ENCODE measurements at regions not wholly inside any gene's neighbourhood (a gene's known extent, or its start where the extent isn't known, plus 50 kb on each side); places are given as distances from the start of the nearest gene placed in this dataset.
"Not testable (repeated sequence)": the region's sequence is repeated elsewhere in the genome, so short reads cannot be mapped to it uniquely, and the experiment has no call there.

DNA sequence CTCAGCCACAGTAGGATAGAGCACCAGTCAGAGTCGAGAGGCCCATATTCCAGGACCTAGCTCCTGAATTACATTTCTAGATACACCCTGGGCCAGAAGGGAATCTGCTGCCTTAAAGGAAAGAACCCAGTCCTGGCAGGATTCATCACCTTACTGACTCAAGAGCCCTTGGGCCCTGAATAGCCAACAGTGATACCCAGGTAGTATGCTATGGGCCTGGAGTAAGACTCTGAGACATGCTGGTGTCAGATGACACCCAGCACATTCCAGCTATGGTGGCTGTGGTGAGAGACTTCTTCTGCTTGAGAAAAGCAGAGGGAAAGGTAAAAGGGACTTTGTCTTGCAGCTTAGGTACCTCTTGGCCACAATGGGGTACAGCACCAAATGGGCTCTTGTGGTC lies 192.5 kb downstream of the MSX2 start:
- not testable (repeated sequence) for DNase-seq (ENCODE audit: low spot score)

DNA sequence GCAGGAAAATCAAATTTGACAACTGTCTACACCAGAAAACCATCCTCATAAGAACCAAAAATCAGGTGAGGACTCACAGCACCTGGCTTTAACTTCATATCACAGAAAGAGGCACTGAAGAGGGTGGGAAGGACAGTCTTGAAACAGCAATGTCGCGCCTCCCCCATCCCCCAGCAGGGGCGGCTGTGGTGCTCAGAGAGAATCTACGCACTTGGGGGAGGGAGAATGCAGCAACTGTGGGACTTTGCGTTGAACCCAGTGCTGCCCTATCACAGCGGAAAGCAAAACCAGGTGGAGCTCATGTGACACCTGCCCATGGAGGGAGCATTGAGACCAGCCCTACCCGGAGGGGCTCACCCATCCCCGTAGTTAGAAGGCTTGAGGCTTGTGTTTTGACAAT lies 191.8 kb downstream of the MSX2 start:
- no peak for DNase-seq (ENCODE audit: low spot score)

DNA sequence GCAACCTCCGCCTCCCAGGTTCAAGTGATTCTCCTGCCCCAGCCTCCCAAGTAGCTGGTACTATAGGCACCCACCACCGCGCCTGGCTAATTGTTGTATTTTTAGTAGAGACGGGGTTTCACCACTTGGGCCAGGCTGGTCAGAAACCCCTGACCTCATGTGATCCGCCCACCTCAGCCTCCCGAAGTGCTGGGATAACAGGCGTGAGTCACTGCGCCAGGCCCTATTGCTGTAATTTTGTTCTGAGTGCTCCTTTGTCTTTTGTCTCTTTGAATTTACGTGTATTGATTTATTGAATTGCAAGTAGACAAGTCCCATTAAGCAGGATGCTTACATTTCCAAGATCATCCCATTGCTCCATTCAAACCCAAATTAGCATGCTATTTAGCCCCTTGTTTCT lies 186.7 kb downstream of the MSX2 start:
- DNase-seq (ENCODE audit: low spot score): no peak

DNA sequence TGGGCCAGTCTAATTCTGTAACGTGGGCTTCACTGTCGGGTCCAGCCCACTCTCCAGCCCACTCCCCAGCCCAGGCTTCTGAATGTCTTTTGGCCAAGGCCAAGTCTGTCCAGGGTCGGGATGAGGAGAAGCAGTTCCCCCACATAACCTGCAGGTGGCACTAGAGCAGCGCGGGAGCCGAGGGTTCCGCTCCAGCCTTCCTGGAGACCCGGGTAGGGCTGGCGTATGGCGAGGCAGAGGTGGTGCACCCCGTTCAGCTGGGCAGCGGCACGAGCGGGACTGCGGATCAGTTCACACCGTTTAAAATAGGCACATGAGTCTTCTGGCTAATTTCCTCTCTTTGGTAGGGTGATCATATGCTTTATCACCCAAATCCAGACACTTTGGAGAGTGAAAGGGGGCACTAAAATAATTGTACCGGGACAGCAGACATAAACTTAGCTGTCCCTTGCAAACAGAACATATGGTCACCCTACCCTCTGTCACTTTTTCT lies 185.9 kb downstream of the MSX2 start:
- DNase-seq (ENCODE audit: low spot score): peak; percentile 54

DNA sequence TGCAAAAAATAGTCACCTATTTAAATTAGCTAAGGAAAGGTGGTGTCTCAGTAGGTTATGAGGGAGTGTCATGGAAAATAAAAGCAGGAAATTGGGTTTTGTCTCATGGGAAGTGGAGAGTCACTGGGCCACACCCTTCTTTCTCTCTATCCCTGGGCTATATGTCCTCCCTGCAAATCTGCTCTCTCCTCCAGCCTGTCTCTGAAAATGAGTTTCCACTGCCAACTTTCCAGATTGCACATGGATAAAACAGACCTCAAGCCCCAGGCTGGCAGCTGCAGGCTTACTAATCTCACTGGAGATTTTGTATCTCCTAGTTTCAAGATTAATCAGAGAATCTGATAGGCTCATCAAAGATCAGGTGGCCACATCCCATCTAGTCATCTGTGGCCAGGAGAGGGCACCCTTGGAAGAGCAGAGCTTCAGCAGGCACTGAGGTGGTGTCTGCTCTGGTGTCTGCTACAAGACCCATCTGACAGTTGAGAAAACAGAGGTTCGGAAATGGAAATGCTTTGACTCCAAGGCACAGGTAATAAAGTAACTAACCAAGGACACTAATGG lies 178.9 kb downstream of the MSX2 start:
- DNase-seq (ENCODE audit: low spot score): no peak

DNA sequence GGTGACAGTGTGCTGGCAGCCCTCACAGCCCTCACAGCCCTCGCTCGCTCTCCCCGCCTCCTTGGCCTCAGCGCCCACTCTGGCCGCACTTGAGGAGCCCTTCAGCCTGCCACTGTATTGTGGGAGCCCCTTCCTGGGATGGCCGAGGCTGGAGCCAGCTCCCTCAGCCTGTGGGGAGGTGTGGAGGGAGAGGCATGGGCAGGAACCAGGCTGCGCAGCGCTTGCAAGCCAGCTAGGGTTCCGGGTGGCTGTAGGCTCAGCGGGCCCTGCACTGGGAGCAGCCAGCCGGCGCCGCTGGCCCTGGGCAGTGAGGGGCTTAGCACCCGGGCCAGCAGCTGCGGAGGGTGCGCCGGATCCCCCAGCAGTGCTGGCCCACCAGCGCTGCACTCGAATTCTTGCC lies 177.0 kb downstream of the MSX2 start:
- DNase-seq (ENCODE audit: low spot score): no peak

DNA sequence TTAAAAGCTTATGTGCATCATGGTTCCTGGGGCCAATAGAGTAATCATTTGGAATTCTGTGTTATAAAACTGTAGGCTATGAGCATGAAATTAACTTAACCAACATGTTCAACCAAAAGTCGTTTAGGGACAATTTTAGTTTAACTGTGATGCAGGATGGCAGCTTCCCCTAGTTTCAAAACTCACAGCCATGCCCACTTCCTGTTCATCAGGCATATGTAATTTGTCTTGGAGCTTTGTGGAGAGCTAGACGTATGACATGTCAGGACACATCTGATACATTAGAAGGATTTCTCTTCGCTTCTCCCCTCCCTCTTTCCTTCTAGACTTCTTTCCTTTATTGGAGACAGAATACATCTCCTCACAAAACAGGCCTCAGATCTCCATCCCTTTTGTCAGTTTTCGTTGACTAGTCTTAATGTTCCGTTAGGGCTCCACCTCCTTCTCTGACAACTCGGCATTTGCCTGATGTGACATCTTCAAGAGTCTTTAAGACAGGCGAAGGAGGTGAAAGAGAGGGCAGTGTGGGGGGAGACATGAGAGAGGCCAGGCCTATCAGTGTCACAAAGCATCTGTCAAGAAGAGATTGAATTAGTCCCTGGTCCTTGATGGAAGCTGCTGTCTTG lies 176.0 kb downstream of the MSX2 start:
- DNase-seq (ENCODE audit: low spot score): no peak

DNA sequence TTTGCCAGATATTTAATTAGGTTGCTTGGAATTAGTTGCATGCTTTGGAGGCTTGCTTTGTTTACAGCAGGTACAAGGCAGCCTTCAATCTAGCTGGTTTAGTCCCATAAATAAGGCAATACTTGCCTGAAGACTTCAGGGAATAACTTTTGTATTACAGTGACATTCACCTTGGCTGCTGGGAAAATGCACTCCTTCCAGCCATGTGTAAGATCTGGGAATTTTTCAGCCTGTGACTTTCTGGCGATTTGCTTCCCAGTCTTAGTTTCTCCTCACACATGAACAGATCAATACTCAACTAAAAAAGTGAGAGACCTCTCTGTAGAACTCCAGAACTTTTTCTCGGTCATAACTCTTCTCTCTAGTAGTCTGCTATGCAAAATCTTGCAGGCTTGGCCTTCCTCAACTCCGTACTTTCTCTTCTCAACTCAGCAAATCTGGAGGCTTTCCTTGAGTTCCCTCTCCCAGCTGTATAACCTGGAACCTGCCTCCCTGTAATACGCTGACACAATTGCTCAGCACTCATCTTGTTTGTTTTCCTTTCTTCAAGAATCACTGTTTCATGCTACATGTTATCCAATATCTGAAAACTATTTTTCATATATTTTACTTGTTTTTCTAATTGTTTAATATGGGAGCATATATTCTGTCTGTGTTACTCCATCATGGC lies 173.0 kb downstream of the MSX2 start:
- no peak for DNase-seq (ENCODE audit: low spot score)

DNA sequence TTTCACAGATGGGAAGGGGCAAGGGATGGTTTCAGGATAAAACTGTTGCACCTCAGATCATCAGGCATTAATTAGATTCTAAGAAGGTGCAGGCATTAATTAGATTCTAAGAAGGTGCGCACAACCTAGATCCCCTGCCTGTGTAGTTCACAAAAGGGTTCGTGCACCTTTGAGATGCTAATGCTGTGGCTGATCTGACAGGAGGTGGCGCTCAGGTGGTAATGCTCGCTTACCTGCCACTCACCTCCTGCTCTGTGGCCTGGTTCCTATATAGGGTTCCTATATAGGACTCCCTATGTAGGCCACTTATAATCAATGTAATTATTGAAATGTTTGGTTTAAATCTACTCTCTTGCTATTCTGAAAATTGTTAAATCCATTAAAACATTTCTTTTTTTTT lies 171.0 kb downstream of the MSX2 start:
- DNase-seq (ENCODE audit: low spot score): no peak

DNA sequence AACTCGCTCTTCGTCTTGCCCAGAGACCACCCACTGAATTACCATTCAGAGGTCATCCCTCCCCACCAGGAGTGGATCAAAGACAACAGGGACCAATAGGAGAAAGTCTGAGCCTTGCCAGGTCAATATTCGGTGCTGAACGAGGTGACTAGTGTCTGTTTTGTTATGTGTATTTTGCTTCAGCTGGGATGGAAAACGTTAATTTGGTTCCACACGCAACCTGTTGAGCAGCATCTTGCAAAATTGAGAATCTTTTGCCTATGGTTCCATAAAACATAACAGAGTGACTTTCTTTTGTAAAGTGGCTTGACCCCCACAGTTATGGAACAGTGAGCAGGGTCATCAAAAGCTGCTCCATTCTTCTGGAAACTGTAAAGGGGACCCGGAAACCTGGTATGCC lies 168.4 kb downstream of the MSX2 start:
- DNase-seq (ENCODE audit: low spot score): no peak

DNA sequence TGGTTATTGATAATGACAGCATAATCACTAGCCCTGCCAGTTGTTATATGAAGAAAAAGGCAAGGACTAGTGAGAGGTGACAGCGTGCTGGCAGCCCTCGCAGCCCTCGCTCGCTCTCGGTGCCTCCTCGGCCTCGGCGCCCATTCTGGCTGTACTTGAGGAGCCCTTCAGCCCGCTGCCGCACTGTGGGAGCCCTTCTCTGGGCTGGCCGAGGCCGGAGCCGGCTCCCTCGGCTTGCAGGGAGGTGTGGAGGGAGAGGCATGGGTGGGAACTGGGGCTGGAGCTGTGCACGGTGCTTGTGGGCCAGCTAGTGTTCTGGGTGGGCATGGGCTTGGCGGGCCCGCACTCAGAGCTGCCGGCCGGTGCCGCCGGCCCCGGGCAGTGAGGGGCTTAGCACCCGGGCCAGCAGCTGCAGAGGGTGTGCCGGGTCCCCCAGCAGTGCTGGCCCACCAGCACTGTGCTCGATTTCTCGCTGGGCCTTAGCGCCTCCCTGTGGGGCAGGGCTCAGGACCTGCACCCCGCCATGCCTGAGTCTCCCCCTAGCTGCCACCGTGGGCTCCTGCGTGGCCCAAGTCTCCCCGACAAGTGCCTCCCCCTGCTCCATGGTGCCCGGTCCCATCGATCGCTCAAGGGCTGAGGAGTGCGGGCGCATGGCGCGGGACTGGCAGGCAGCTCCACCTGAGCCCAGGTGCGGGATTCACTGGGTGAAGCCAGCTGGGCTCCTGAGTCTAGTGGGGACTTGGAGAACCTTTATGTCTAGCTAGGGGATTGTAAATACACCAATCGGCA lies 156.2 kb downstream of the MSX2 start:
- DNase-seq (ENCODE audit: low spot score): not testable (repeated sequence)

DNA sequence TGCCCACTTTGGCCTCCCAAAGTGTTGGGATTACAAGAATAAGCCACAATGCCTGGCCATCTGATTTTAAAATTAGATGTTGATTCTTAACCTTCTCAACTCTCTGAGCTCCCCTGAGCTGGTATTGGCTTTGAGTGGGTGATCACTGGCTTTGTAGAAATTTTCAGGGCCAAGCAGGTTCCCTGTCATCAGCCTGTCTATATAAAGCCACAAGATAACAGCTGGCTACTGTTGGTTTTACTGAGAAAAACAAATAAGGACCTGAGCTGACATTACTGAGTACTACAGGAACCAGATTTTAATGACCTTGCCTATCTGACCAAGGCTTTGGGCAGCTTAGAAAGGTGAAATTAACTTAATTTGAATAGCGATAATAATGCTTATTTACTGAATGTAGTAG lies 153.6 kb downstream of the MSX2 start:
- no peak for DNase-seq (ENCODE audit: low spot score)

DNA sequence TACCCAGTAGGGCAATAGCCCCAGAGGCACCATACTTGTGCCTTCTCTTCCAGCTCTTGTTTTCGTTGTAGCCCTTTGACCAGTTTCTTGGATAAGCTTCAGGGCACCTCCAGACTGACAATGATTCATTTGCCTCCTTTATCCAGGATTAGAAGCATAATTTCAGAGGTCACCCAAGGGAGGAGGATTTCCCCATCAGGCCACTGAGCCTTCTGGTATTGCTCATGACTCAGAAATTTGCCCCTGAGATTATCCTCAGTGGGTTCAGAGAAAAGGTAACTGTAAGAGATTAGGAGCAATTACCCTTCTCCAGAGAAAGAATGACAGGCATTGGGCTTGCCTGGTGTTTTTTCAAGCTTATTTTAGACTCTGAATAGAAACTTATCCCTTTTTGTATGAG lies 147.9 kb downstream of the MSX2 start:
- no peak for DNase-seq (ENCODE audit: low spot score)

DNA sequence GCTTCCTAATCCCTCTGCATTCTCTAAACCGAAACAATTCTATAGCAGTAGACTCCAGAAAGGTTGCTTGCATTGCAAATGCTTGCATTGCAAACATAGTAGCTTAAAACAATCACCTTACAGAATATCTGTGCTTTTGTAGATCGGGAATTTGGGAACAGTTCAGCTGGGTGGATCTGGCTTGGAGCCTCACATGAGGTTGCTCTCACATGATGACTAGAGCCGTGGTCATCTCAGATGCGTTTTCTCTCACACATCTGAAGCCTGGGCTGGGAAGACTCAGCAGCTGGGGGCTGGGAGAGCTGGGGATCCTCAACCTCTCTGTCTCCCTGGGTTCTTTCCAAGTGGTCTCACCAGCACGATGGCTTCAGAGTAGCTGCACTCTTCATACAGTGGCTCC lies 127.8 kb downstream of the MSX2 start:
- no peak for DNase-seq (ENCODE audit: low spot score)

DNA sequence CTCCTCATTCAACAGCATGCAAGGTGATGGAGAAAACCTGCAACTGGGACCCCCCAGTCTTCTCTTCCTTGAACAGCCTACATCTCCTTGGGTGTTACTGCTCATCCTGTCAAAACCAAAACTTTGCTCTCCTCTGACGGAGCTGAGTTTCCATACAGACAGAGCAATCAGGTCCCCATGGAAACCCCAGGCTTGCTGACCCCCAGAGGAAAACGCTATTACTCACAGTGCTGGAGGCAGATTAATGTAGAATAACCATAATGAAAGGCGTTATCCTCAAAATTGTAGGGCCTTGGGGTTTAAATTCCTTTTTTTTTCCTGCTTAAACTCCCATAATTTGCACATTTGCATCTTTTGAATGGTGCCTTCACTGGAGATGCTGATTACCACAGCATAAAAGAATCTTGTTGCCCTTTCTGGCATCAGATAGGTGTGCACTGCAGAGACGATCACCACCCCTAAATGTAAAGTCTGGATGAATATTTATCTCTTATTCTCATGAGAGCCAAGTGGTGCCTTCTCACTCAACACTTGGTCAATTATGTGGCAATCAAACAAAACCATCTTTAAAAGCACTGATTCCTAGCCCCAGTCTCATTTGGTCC lies 126.3 kb downstream of the MSX2 start:
- no peak for DNase-seq (ENCODE audit: low spot score)

DNA sequence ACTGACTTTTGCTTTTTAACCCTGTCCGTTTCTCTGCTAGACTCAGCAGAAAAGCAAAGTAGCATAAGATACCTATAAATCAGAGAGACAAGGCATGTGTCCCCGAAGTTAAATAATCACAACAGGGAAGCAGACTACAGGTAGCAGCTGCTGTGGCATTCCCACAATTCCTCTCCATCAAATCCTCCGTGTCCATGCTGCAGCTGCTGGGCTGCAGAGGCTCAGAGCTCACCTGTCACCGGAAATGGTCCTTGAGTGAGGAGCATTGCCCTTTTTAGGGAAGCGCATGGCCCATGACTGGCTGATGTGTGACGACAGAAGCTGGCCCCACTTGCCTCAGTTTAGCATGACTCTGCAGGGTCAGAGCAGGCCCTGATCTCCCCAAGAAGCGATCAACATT lies 125.0 kb downstream of the MSX2 start:
- no peak for DNase-seq (ENCODE audit: low spot score)

DNA sequence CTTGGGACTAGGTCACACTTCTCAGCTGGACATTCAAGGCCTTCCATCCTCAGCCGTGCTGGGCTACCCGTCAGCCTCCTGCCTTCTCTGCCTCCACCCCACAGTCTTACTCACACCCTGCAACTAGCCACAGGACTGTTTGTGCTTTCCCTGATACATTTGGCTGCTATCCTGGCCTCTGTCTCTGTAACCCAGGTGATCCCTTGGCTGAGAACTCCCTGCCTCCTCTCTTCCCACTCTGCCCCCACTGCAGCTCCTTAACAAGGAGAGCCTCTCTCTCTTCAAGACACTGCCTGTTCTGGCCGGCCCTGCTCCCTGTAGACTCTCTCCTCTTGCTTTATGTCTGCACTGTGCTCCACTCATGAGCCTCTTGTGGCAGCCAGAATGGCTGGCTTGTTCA lies 120.6 kb downstream of the MSX2 start:
- DNase-seq (ENCODE audit: low spot score): no peak

DNA sequence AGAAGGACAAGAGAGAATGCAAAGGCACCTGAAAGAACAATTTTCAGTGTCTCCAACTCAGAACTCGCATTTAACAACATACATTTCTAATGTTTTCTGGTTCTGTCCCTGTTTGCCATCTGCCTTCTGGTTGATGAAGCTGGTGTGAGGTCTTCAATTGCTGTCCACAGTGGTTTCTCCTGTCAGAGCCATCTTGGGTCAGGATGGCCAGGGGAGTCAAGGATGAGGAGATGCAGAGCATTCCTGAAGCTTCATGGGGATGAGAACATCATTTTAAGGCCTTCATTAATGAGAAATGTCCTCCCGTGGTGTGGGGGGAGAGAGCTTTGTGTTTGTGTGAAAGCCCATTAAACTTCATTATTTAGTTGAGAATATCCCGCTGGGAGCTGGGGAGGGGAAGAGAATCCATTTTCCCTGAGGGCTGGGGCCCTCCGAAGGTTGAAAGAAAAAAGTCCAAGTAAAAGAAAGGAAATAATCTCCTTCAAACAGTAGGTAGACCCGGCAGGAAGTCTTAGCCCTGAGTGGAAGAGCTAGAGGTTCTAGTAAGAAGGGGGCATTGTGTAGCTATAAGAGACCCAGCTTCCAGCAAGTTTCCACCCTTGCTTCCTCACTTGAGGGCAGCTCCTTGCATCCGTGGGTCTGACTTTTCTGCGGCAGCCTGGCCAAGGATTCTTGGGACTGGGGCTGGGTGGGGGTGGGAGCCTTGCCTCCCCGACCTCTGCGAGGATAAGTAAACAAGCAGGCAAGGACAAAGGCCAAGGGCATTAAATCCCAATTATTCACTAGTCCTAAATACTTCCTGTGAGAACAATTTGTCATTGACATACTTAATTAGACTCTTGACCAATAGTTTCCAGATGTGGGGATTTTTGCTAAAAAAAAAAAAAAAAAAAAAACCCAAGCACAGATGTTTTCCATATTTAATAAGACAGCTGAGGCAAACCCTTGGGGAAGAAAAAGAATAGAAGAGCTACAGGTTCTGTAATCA lies 119.2 kb downstream of the MSX2 start:
- no peak for DNase-seq (ENCODE audit: low spot score)

DNA sequence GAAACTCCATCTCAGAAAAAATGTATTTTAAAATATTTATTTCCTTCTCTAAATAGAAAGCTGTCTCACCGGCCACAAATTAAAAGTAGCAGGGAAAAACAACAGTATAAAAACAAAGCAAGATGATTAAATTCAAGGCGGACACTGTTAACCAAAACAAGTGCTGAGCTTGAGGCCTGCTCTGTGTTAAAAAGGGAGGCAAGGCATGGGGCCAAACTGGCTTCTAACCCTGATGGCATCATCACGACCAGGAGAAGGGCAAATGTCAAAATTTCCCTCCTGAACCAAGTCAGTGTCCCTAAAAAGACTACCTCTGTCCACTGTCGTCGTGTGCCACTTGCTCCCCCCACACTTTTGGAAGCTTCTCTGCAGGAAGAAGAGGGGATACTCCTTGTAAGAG lies 116.1 kb downstream of the MSX2 start:
- no peak for DNase-seq (ENCODE audit: low spot score)

DNA sequence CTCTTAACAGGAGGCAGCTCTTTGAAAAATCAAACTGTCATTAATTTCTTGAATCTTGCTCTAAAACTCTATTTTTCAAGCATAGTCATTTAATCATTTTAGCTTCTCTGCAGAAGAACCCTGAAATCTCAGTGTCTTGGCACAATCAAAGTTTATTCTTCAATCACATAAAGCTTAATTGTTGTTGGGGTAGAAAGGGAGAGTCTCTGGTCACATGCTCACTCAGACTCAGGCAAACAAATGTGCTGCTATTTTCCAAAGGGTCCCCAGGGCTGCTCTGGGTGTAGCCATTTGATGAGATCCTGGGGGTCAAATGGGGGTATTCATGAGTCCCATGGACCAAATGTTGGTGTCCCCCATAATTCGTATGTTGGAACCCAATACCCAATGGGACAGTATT lies 114.8 kb downstream of the MSX2 start:
- no peak for DNase-seq (ENCODE audit: low spot score)
